Midbrain (tissue), 1 donor: ENCODE measurements at regions not wholly inside any gene's neighbourhood (a gene's known extent, or its start where the extent isn't known, plus 50 kb on each side); places are given as distances from the start of the nearest gene placed in this dataset.

ENCODE experiments used
- DNase-seq: peaks from one replicate; lab custom pipeline; 2025; lab: John Stamatoyannopoulos, UW

- DNase-seq, result no peak
Observed at GRCh38 chr11:70627219-70627618, 228.9 kb downstream of the CTTN start.

- DNase-seq, result no peak
Observed at GRCh38 chr11:70628176-70628854, 230.0 kb downstream of the CTTN start.

DNA sequence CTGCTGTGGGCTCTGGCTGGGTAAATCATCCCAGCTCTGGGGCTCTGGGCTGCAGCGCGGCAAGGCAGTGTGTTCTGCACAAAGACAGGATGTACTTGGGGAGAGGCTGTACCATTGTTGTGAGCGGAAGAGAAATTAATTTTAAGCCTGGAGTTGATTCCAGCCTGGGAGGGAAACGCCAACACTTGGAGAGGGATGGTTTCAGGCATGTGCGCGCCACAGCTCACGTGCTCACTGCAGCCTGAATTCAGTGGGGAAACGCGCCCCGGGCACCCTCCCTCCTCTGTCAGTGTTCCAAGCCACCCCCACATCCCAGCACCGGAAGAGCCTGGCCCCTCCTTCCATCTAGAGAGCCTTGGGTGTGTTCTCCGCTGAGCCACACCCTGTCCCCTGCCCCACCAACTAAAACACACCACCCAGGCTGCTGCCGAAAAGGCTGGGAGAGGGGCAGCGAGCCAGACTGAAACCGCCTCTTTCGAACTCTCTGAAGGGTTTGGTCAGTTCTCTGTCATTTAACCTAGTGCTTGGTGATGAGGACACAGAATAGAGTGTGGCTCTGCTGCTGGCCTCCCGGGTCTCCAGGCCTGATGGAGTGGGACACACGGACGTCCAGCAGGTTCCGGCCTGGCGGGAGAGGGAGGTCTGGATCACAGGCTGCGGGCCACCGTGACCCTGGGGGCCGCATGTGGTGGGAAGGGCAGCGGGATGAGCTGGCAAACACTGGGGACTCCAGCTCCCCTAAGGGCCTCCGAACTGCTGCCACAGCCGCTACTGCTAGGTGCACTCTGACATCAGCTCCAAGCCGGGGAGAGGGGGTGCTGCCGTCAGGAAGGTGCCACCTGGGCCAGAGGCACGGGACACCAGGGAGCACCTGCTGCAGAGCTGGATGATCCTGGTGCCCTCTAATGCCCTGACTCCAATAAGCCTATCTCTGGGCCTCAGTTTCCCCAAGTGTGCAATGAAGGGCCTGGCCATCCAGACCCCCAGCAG, 230.8 kb downstream of the CTTN start:
- DNase-seq, result no peak

DNA sequence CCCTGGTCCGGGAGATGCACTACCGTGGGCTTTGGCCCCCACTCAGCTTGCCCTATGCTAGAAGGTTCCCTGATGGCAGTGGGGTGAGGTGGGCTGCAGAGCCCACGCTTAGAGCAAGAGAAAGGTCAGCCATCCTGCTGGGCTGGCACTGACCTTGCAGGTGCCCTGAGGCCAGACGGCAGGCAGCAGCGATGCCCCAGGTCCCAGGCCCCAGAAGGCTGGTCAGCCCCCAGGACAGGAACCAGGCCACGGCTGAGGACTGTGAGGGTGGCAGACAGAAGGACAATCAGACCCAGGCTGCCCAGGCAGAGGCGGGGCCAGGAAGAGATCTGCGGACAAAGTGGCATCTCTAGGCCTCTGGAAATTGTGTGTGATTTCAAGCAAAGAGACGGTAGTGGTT, 231.7 kb downstream of the CTTN start:
- no peak for DNase-seq

DNA sequence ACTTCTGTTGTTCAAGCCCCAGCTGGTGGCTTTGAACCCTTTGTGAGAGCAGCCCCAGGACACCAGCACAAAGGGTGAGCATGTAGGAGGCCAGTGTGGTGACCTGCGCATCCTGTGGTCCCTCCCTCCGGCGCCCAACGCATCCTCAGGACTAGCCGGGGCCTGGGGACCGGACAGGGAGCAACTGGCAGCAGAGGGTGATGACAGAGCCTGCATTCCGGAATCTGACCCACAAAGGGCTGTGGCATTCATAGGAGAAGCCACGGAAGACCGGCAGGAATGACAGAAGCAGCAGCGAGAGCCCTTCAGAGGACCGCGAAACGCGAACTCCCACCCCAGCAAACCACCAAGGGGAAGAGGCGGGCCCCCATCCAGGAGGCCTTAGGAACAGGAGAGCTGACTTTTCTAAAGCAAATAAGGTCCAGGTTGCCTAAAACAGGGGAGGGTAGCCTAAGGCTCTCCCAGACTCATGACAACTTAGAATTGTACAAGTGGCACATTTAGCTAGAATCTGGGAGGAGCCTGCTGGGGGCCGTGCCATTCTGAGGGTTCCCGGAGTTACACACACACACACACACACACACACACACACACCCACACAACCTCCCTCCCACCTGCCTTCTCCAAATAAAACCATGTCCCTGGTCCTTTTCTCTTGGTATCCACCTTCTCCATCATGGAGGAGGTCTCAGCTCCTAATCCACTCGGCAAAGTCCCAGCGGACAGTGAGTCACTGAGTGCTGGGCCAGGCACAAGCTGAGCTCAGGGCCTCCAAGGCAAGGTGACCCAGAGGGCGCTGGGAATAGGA, 232.7 kb downstream of the CTTN start:
- no peak for DNase-seq

DNA sequence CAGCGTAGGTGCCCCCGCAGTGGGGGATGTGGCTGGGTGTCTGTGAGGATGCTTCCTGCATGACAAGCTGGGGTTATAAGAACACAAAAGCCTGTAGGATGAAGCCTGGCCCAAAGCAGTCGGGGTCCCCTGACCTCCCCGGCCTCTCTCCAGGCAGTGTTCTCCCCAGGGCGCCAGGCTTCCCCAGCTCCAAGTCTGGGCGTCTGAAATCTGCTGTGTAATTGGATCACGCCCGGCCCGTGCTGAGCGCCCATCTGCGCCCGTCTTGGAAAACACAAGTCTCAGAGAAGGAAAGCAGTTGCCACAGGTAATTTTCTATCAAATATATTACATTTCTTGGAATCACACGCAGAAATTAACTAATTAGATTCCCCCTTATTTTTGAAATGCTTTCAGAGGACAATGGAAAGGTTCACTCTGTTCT, 233.3 kb downstream of the CTTN start:
- no peak for DNase-seq

DNA sequence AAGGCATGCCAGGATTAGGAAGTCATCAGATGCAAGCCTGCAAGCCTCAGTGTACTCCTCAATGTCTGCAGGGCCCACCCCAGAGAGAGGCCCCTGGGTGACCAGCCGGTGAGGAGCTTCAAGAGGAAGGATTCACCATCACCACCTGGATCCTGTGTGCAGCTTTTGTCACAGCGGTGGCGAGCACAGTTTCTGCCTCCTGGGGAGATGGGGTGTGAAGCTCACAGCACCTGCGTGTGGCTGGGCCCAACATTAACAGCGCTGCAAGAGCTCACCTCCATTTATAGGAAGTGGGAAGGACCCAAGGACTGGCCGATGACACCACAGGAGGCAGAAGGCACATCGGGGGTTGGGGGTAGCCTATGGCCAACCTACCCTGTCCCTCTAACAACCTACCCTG, 235.3 kb downstream of the CTTN start:
- DNase-seq, result no peak

DNA sequence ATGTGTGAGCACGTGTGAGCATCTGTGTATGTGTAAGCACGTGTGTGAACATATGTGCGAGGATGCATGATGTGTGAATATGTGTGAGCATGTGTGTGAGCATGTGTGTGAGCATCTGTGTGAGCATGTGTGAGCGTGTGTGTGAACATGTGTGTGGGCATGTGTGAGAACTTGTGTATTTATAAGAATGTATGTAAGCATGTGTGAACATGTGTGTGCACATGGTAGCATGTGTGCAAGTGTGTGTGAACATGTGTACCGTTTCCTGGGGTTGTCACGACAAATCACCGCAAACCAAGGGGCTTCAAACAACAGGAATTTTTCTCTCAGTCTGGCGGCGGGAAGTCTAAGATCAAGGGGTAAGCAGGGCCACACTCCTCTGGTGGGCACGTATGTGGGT, 238.3 kb downstream of the CTTN start:
- no peak for DNase-seq

- no peak for DNase-seq
Observed at GRCh38 chr11:70637186-70637800, 239.0 kb downstream of the CTTN start.

GRCh38 chr11:70637949-70638583, 239.7 kb downstream of the CTTN start:
- DNase-seq, result peak; percentile 71

- DNase-seq, result no peak
Observed at GRCh38 chr11:70640408-70640807, 242.1 kb downstream of the CTTN start.

DNA sequence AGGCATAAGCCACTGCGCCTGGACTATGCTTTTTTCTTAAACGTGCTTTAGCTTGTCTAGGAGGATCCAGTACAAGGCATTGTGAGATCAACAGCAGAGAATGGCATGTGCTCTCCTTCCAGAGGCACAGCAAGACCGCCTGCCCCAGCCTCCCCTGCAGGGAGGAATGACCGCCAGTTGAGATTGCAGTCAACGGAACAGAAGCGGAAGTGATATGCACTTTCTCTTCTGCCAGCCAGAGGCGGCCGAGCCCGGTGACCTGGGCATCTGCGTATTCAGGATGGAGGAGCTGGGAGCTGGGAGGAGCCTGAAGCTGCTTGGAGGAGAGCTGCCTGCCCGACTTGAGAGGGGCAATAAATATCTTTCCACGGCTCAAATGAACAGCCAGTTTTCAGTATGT, 243.0 kb downstream of the CTTN start:
- no peak for DNase-seq

- DNase-seq, result no peak
Observed at GRCh38 chr11:70642266-70642665, 243.9 kb downstream of the CTTN start.

GRCh38 chr11:70643642-70644041, 245.3 kb downstream of the CTTN start:
- no peak for DNase-seq

GRCh38 chr11:70644343-70645060, 246.2 kb downstream of the CTTN start:
- no peak for DNase-seq

DNA sequence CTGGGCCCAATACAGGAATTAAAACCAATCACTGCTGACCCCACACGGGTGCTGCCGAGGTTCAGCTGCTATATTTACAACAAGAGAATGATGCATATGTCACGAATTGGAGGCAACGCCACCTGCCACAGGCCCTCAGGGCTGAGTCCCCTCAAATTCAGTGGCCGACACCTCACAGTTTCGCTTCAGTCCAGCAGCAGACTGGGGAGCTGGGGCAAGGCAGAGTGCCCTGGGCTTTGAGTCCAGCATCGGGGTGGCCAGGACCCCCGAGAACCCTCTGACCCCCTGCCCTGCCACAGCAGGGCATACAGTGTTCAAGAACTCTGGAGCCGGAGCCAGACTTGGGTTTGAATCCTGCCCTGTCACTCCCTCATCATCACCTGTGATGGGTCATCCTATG, 247.2 kb downstream of the CTTN start:
- DNase-seq, result no peak

DNA sequence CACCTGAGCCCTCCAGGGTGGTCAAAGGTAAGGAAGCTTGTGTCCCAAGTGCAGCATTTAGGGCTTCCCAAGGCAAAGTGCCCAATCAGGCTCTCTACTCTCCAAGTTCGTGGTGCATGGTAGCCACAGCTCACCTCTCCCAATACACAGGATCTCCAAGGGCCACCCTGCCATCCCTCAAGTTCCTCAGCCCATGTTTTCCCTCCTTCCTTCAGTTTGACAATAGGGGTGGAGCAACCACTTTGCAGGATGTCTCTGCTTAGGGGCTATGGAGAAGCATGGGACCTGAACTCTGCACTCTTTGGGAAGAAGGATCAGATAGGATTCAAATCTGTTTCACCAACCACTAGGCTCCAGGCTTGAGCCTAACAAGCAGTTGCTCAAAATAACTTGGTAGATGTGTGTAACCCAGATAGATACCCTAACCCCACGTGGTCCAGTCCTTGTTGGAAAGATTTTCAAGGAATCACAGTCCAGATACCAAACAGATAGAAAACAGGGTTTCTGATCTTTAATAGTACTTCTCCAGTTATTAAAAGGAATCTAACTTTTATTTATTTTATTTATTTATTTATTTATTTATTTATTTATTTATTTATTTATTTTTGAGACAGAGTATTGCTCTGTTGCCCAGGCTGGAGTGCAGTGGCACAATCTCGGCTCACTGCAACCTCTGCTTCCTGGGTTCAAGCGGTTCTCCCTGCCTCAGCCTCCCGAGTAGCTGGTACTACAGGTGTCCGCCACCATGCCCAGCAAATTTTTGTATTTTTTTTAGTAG, 248.1 kb downstream of the CTTN start:
- no peak for DNase-seq

- no peak for DNase-seq
Observed at GRCh38 chr11:70647188-70648166, 249.1 kb downstream of the CTTN start.
